Lower leg skin (tissue), 3 donors: ENCODE measurements at regions not wholly inside any gene's neighbourhood (a gene's known extent, or its start where the extent isn't known, plus 50 kb on each side); places are given as distances from the start of the nearest gene placed in this dataset.

ENCODE experiments used
- POLR2A ChIP-seq, 2 donors: fragments of 450-650 bp; IDR thresholded peaks; one replicate each; pipeline ENCODE4 v1.6.1; 2016 to 2017; ENCODE audit warnings: antibody characterized with exemption in 2 of 2, mild to moderate bottlenecking in 1 of 2, moderate library complexity in 1 of 2
- TF ChIP-seq, protein P1 (sequence below), 3 donors: fragments of 450-650 bp; IDR thresholded peaks; one replicate each; pipeline ENCODE4 v1.5.1; 2016; ENCODE audit warnings: antibody characterized with exemption in 3 of 3, mild to moderate bottlenecking in 3 of 3, moderate library complexity in 2 of 3

DNA sequence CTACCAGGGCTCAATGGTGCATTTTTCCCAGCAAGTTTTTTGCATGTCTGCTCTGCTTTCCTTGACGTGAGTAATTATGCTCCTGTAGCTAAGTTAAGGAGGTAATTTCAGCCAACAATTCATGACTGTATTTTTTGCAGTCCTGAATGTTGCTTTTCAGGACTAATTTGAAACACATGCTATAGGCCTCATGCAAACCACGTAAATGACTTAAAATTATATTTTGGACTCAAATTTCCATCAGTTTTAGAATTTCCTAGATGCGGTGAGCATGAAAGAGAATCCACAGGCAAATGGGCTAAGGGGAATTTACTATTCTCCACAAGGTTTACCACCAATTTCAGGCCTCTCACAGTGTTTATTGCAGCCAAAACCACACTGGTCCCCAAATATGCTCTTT is 589.9 kb upstream of the LRRTM1 start:
- no peak for TF ChIP-seq POLR2A (IDR thresholded peaks at IDR 0.05)
- TF ChIP-seq, protein P1, sequence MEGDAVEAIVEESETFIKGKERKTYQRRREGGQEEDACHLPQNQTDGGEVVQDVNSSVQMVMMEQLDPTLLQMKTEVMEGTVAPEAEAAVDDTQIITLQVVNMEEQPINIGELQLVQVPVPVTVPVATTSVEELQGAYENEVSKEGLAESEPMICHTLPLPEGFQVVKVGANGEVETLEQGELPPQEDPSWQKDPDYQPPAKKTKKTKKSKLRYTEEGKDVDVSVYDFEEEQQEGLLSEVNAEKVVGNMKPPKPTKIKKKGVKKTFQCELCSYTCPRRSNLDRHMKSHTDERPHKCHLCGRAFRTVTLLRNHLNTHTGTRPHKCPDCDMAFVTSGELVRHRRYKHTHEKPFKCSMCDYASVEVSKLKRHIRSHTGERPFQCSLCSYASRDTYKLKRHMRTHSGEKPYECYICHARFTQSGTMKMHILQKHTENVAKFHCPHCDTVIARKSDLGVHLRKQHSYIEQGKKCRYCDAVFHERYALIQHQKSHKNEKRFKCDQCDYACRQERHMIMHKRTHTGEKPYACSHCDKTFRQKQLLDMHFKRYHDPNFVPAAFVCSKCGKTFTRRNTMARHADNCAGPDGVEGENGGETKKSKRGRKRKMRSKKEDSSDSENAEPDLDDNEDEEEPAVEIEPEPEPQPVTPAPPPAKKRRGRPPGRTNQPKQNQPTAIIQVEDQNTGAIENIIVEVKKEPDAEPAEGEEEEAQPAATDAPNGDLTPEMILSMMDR (IDR thresholded peaks at IDR 0.05) = no peak
